ENCODE measurements at regions not wholly inside any gene's neighbourhood (a gene's known extent, or its start where the extent isn't known, plus 50 kb on each side); places are given as distances from the start of the nearest gene placed in this dataset.

GRCh38 chr2:136647039-136647438 is 118.3 kb upstream of the THSD7B start:
- TF ChIP-seq, protein P1, sequence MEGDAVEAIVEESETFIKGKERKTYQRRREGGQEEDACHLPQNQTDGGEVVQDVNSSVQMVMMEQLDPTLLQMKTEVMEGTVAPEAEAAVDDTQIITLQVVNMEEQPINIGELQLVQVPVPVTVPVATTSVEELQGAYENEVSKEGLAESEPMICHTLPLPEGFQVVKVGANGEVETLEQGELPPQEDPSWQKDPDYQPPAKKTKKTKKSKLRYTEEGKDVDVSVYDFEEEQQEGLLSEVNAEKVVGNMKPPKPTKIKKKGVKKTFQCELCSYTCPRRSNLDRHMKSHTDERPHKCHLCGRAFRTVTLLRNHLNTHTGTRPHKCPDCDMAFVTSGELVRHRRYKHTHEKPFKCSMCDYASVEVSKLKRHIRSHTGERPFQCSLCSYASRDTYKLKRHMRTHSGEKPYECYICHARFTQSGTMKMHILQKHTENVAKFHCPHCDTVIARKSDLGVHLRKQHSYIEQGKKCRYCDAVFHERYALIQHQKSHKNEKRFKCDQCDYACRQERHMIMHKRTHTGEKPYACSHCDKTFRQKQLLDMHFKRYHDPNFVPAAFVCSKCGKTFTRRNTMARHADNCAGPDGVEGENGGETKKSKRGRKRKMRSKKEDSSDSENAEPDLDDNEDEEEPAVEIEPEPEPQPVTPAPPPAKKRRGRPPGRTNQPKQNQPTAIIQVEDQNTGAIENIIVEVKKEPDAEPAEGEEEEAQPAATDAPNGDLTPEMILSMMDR (conservative IDR thresholded peaks at IDR 0.05 in 1 of 2, IDR thresholded peaks at IDR 0.05 in 1 of 2; ENCODE audit: low read depth in 1 of 2, low read length in 2 of 2): no peak
- TF ChIP-seq EZH2 (IDR thresholded peaks at IDR 0.05; ENCODE audit: low read length, missing control alignments): no peak
